ENCODE measurements at regions not wholly inside any gene's neighbourhood (a gene's known extent, or its start where the extent isn't known, plus 50 kb on each side); places are given as distances from the start of the nearest gene placed in this dataset.

DNA sequence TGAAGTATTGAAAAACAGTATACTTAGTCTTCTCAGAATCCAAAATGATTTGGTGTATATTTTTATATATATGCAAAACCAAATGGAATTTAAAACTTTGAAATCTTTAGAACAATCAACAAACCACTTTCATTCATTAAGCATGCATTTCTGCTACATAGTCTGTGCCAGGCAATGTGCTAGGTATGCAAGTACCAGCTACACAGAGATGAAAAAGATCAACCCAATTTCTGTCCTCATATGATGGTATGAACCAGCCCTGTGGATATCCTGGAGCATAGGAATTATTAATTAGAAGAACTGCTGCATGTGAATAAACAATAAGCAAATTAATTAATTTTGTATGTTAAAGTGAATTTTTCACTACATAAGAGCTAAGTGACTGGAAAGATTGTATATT, 51.2 kb upstream of the RTN4 start:
- no peak for FAIRE-seq

DNA sequence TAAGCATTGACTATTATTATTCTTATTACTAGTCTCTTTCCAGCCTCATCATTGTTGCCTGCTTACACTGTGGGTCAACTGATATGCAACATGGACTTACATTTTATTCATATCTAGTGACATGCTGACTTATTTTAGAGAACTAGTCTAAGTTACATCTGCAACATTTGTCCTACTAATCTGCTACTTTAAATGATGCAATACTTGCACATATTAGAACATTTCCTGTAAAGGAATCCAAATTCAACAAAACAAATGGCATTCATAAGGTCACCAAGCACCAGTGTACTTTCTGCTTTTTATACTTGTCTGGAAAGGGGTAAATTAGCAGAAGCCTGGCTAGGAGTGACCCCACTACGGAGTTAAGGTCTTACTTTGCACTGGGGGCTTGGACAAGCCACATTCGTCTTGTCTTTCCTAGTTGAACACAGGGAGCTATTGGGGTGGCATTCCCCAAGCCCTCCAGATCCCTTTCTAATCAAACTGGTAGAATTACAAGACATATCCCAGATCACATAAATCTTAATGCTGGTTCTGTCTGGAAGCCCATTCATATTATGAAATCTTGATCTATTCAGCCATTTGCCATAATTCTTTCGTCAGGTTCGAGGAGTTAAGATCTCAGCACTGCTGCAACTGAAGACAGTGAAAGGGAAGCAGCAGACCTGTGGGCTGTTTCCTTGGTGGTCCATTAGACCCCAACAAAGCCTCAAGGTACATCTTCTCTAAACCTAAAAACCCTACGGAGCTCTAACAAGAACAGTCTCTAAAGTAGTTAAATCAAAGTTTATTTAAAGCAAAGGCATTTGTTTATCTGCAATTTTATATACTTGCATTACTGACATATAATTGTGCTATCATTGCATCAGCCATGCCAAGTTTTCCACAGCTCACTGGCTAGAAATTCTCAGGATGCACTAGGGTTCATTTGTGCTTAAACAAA, 49.9 kb upstream of the RTN4 start:
- FAIRE-seq: no peak

Measured in islet of Langerhans (tissue), 1 donor.